Skeletal muscle satellite cell (primary cell): ENCODE measurements at regions not wholly inside any gene's neighbourhood (a gene's known extent, or its start where the extent isn't known, plus 50 kb on each side); places are given as distances from the start of the nearest gene placed in this dataset.

Experiments
- H3K27me3 ChIP-seq: 2 replicates; pipeline ENCODE4 v1.7.0; 2013; ENCODE audit warnings: low read length; ENCODE audit not compliant: control insufficient read depth, insufficient read depth
- H3K36me3 ChIP-seq: 2 replicates; pipeline ENCODE4 v1.7.0; 2013; ENCODE audit warnings: mild to moderate bottlenecking, control low read depth, low read length; ENCODE audit not compliant: insufficient read depth
- H3K4me1 ChIP-seq: 2 replicates; pipeline ENCODE4 v1.7.0; 2013; ENCODE audit warnings: low read length; ENCODE audit not compliant: control insufficient read depth, insufficient read depth
- H3K4me2 ChIP-seq: 2 replicates; pipeline ENCODE4 v1.7.0; 2013; ENCODE audit warnings: mild to moderate bottlenecking, low read length
- H3K4me3 ChIP-seq: 2 replicates; pipeline ENCODE4 v1.7.0; 2013; ENCODE audit warnings: low read length
- H3K9ac ChIP-seq: 2 replicates; pipeline ENCODE4 v1.7.0; 2013; ENCODE audit warnings: mild to moderate bottlenecking, low read depth, low read length, moderate library complexity
- H3K9me3 ChIP-seq: replicated peaks from 2 replicates; pipeline ENCODE4 v1.7.0; 2013; ENCODE audit warnings: mild to moderate bottlenecking, control low read depth, low read length

- Histone ChIP-seq H3K4me2 (no peak overlapping the region), H3K36me3 (no peaks in the 10 kb centered on the region), H3K9me3 (no peaks in the 10 kb centered on the region), H3K9ac (no peak overlapping the region), H3K4me3 (no peak overlapping the region), H3K27me3 (no peaks in the 10 kb centered on the region), H3K4me1 (no peaks in the 10 kb centered on the region)
Measured at GRCh38 chr2:212766921-212767320, 228.3 kb upstream of the ERBB4 start.

DNA sequence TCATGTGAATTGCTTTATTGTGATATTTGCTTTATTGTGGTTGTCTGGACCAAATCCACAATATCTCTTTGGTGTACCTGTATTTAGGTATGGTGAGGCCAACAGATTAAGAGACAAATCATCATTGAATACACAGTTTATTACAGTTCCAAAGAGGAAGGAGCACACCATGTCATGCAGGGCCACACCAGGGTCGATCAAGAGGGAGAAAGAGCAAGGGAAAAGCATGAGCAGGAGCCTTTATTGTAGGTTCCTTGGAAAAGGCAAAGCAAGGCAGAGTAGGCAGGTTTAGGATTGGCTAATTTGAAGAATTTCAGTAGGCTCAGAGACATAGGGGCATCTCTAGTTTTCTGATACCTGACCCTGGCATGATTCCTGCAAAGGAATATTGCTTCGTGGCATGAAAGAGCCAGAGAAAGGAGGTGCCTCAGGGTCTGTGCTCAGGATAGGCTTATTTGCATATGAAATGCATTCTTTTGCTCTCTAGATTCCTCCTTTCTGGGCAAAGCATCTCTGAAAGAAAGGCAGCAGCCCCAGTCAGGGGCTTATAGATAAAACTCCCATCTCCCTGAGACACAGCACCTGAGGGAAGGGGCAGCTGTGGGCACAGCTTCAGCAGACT is 214.2 kb upstream of the ERBB4 start:
- H3K27me3 ChIP-seq, result no peaks in the 10 kb centered on the region
- no peaks in the 10 kb centered on the region for H3K9me3 ChIP-seq
- no peak overlapping the region for H3K9ac ChIP-seq
- no peak overlapping the region for H3K4me2 ChIP-seq
- H3K4me1 ChIP-seq, result no peaks in the 10 kb centered on the region
- H3K4me3 ChIP-seq, result no peak overlapping the region
- H3K36me3 ChIP-seq, result no peaks in the 10 kb centered on the region

- no peaks in the 10 kb centered on the region for H3K4me1 ChIP-seq
- H3K9ac ChIP-seq, result no peak overlapping the region
- H3K9me3 ChIP-seq, result no peaks in the 10 kb centered on the region
- H3K4me2 ChIP-seq, result no peak overlapping the region
- no peaks in the 10 kb centered on the region for H3K36me3 ChIP-seq
- H3K4me3 ChIP-seq, result no peak overlapping the region
- H3K27me3 ChIP-seq, result no peaks in the 10 kb centered on the region
Measured at GRCh38 chr2:212745359-212745758, 206.8 kb upstream of the ERBB4 start.

GRCh38 chr2:212737392-212738172 is 199.0 kb upstream of the ERBB4 start:
- H3K4me3 ChIP-seq, result no peak overlapping the region

GRCh38 chr2:212736385-212736726 is 197.8 kb upstream of the ERBB4 start:
- Histone ChIP-seq H3K4me1 (peaks cover 5% of the 10 kb centered on the region), H3K4me3 (no peak overlapping the region), H3K4me2 (no peak overlapping the region), H3K36me3 (no peaks in the 10 kb centered on the region), H3K9me3 (no peaks in the 10 kb centered on the region), H3K9ac (no peak overlapping the region), H3K27me3 (no peaks in the 10 kb centered on the region)

More at GRCh38 chr2:212737392-212738172, 199.0 kb upstream of the ERBB4 start:
- Histone ChIP-seq H3K4me1 (peaks cover 5% of the 10 kb centered on the region), H3K36me3 (no peaks in the 10 kb centered on the region), H3K27me3 (no peaks in the 10 kb centered on the region), H3K9ac (no peak overlapping the region), H3K9me3 (no peaks in the 10 kb centered on the region), H3K4me2 (no peak overlapping the region)

DNA sequence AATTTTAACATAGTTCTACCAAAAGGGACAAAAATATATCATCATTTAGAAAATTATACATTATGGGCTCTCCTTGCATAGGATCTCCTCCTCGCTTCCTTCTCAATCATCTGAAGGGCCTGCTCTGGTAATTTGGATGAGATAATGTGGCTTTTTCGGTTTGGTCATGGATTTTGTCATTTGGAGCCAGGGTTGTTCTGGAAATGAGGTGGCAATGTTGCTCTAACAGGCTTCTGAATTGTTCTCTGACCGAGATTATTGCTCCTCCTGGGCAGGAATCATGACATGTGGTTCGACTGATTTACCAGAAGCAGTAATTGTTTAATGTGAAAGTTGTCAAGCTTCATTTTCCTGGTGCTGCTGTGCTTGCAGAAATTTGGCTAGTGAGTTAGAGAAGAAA is 194.7 kb upstream of the ERBB4 start:
- Histone ChIP-seq H3K4me2 (no peak overlapping the region), H3K4me1 (peaks cover 5% of the 10 kb centered on the region), H3K9me3 (no peaks in the 10 kb centered on the region), H3K4me3 (no peak overlapping the region), H3K36me3 (no peaks in the 10 kb centered on the region), H3K9ac (no peak overlapping the region), H3K27me3 (no peaks in the 10 kb centered on the region)

GRCh38 chr2:212732860-212733259 is 194.3 kb upstream of the ERBB4 start:
- Histone ChIP-seq H3K4me2 (no peak overlapping the region), H3K27me3 (no peaks in the 10 kb centered on the region), H3K9me3 (no peaks in the 10 kb centered on the region), H3K4me3 (no peak overlapping the region), H3K9ac (no peak overlapping the region), H3K36me3 (no peaks in the 10 kb centered on the region), H3K4me1 (peaks cover 1% of the 10 kb centered on the region)

- no peak overlapping the region for H3K9ac ChIP-seq
- no peak overlapping the region for H3K4me3 ChIP-seq
- H3K27me3 ChIP-seq, result no peaks in the 10 kb centered on the region
Measured at GRCh38 chr2:212730994-212731393, 192.4 kb upstream of the ERBB4 start.

GRCh38 chr2:212728717-212729116 is 190.1 kb upstream of the ERBB4 start:
- no peak overlapping the region for H3K4me2 ChIP-seq
- no peaks in the 10 kb centered on the region for H3K36me3 ChIP-seq
- peaks cover under 1% of the 10 kb centered on the region for H3K4me1 ChIP-seq
- no peaks in the 10 kb centered on the region for H3K9me3 ChIP-seq
- H3K9ac ChIP-seq, result no peak overlapping the region
- no peak overlapping the region for H3K4me3 ChIP-seq
- no peaks in the 10 kb centered on the region for H3K27me3 ChIP-seq

More at GRCh38 chr2:212730994-212731393, 192.4 kb upstream of the ERBB4 start:
- Histone ChIP-seq H3K4me1 (no peaks in the 10 kb centered on the region), H3K9me3 (no peaks in the 10 kb centered on the region), H3K4me2 (no peak overlapping the region), H3K36me3 (no peaks in the 10 kb centered on the region)

GRCh38 chr2:212727751-212728150 is 189.1 kb upstream of the ERBB4 start:
- Histone ChIP-seq H3K9me3 (no peaks in the 10 kb centered on the region), H3K36me3 (no peaks in the 10 kb centered on the region), H3K4me1 (peaks cover 10% of the 10 kb centered on the region), H3K9ac (no peak overlapping the region), H3K27me3 (no peaks in the 10 kb centered on the region), H3K4me2 (no peak overlapping the region), H3K4me3 (no peak overlapping the region)

DNA sequence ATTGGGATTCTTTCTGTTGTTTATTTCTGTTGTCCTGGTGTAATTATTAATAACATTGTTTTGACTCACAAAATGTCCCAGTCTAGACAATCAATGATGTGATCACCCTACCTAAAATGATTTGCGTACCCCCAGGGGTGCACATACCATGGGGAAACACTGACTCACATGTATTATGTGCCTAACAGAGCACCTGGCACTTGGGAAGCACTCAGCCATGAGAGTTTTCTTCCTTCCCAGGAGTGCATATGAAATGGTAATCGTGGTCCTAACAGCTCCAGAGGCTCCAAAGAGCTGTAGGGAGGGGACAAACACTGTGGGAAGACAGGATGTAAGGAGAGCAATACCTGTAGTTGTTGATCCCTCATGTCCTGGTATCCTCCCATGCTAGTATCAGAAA is 187.8 kb upstream of the ERBB4 start:
- Histone ChIP-seq H3K27me3 (no peaks in the 10 kb centered on the region), H3K4me3 (no peak overlapping the region), H3K9me3 (no peaks in the 10 kb centered on the region), H3K9ac (no peak overlapping the region), H3K4me2 (no peak overlapping the region), H3K36me3 (no peaks in the 10 kb centered on the region), H3K4me1 (peaks cover 11% of the 10 kb centered on the region)

GRCh38 chr2:212725180-212725579 is 186.6 kb upstream of the ERBB4 start:
- H3K9me3 ChIP-seq, result no peaks in the 10 kb centered on the region
- H3K36me3 ChIP-seq, result no peaks in the 10 kb centered on the region
- H3K4me3 ChIP-seq, result no peak overlapping the region
- peaks cover 11% of the 10 kb centered on the region for H3K4me1 ChIP-seq
- no peaks in the 10 kb centered on the region for H3K27me3 ChIP-seq
- no peak overlapping the region for H3K9ac ChIP-seq
- H3K4me2 ChIP-seq, result no peak overlapping the region
